ENCODE measurements at regions not wholly inside any gene's neighbourhood (a gene's known extent, or its start where the extent isn't known, plus 50 kb on each side); places are given as distances from the start of the nearest gene placed in this dataset.

DNA sequence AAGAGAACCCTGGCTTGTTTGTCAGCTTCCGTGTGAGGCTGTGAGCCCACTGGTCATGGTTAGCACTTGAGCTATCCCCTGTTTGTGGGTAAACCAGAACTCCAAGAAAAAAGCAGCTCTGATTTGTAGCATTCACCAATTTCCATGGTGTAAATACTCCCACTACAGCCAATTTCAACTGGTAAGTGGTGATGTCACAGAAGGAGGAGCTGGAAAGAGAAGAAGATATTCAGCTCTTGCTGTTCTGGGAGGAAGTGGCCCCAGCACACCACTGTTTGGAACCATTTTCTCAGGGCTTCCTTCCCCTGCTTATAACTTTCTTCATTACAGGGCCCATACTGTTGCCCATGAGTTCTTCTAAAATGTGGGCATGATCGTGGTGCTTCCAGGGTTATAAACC lies 500.1 kb upstream of the ZMIZ1 start:
- Histone ChIP-seq H3K27ac (no peak overlapping the region), H3K4me3 (no peak overlapping the region)
- TF ChIP-seq CTCF (IDR thresholded peaks at IDR 0.05): no peak
- DNase-seq (ENCODE audit: low spot score): peak; percentile 35

- no peak for TF ChIP-seq CTCF (IDR thresholded peaks at IDR 0.05)
- DNase-seq (ENCODE audit: low spot score): peak; percentile 52
- H3K27ac ChIP-seq: no peak overlapping the region
- no peak overlapping the region for H3K4me3 ChIP-seq
Observed at GRCh38 chr10:78570633-78571235, 498.0 kb upstream of the ZMIZ1 start.

GRCh38 chr10:78571286-78571685 lies 497.5 kb upstream of the ZMIZ1 start:
- no peak overlapping the region for H3K27ac ChIP-seq
- H3K4me3 ChIP-seq: no peak overlapping the region
- no peak for TF ChIP-seq CTCF (IDR thresholded peaks at IDR 0.05)
- peak; percentile 58 for DNase-seq (ENCODE audit: low spot score)

GRCh38 chr10:78571891-78572290 lies 496.9 kb upstream of the ZMIZ1 start:
- H3K4me3 ChIP-seq: no peak overlapping the region
- DNase-seq (ENCODE audit: low spot score): peak; percentile 65
- TF ChIP-seq CTCF (IDR thresholded peaks at IDR 0.05): no peak
- H3K27ac ChIP-seq: no peak overlapping the region

- no peak for TF ChIP-seq CTCF (IDR thresholded peaks at IDR 0.05)
- no peak overlapping the region for H3K27ac ChIP-seq
- H3K4me3 ChIP-seq: no peak overlapping the region
- peak; percentile 68 for DNase-seq (ENCODE audit: low spot score)
Observed at GRCh38 chr10:78572565-78572964, 496.2 kb upstream of the ZMIZ1 start.

DNA sequence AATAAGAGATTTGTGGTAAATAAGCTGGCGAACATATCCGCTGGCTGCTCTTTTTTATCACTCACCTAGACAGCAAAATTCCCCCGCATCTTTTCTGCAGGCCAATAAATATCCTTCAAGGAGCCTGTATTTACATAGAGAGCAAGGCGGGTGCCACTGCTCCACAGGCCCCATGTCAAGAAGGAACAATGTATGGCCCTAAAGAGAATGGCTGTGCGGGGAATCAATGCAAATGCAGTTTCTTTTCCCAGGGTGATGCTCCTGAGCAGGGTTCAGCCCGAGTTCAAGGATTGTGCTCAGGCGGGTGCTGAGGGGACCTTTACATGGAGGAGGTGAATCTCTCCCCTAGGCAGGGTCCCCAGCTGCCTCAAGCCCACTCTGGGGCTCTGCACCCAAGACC lies 494.2 kb upstream of the ZMIZ1 start:
- DNase-seq (ENCODE audit: low spot score): no peak
- Histone ChIP-seq H3K27ac (no peak overlapping the region), H3K4me3 (no peak overlapping the region)
- no peak for TF ChIP-seq CTCF (IDR thresholded peaks at IDR 0.05)

- no peak for TF ChIP-seq CTCF (IDR thresholded peaks at IDR 0.05)
- Histone ChIP-seq H3K27ac (no peak overlapping the region), H3K4me3 (no peak overlapping the region)
- DNase-seq (ENCODE audit: low spot score): no peak
Observed at GRCh38 chr10:78575400-78575799, 493.4 kb upstream of the ZMIZ1 start.

All from coronary artery (tissue), 2 donors.